H1 (cell line): ENCODE measurements at regions not wholly inside any gene's neighbourhood (a gene's known extent, or its start where the extent isn't known, plus 50 kb on each side); places are given as distances from the start of the nearest gene placed in this dataset.

Source experiments
- CTCF ChIA-PET: fragments of 300-600 bp; sonication (Branson Sonifier 250); formaldehyde crosslinking; loops from one replicate; lab custom pipeline; 2021; ENCODE audit not compliant: partially characterized antibody; lab: Charles Lee
- POLR2A ChIA-PET: fragments of 300-600 bp; sonication (Branson Sonifier 250); formaldehyde crosslinking; loops from one replicate; lab custom pipeline; 2021; ENCODE audit warnings: inconsistent platforms; ENCODE audit not compliant: partially characterized antibody; lab: Charles Lee
- DNase-seq, 2 experiments: peaks; one replicate each; pipeline versions ENCODE4 v3.0.0 to v3.0.0-alpha.2; 2010 to 2022; ENCODE audit warnings: low spot score in 2 of 2, low read depth in 1 of 2, mixed read lengths in 1 of 2
- FAIRE-seq: peaks from 2 replicates; lab custom pipeline; 2011; peaks lifted over from hg19 to GRCh38; lab: Jason Lieb, UNC
- H2AFZ ChIP-seq: 2 replicates; pipeline ENCODE4 v1.8.1; 2012; ENCODE audit warnings: low read length, inconsistent platforms
- H2AK5ac ChIP-seq: 2 replicates; pipeline ENCODE4 v1.6.1; 2013; ENCODE audit warnings: low read depth, low read length
- H2BK120ac ChIP-seq: replicated peaks from 2 replicates; pipeline ENCODE3; 2013; ENCODE audit warnings: low read depth, low read length, inconsistent platforms
- H2BK12ac ChIP-seq: 2 replicates; pipeline ENCODE4 v1.6.1; 2013; ENCODE audit warnings: low read depth, low read length
- H2BK15ac ChIP-seq: 2 replicates; pipeline ENCODE4 v1.6.1; 2013; ENCODE audit warnings: low read length
- H2BK20ac ChIP-seq: 2 replicates; pipeline ENCODE4 v1.6.1; 2013; ENCODE audit warnings: low read length
- H2BK5ac ChIP-seq: 2 replicates; pipeline ENCODE4 v1.6.1; 2013; ENCODE audit warnings: low read depth, low read length
- H3K14ac ChIP-seq: 2 replicates; pipeline ENCODE4 v1.6.1; 2013; ENCODE audit warnings: inconsistent platforms; ENCODE audit not compliant: insufficient read length
- H3K18ac ChIP-seq: 2 replicates; pipeline ENCODE4 v1.6.1; 2013; ENCODE audit warnings: low read length; ENCODE audit errors: extremely low read depth
- H3K23ac ChIP-seq: 2 replicates; pipeline ENCODE4 v1.6.1; 2013; ENCODE audit warnings: inconsistent platforms; ENCODE audit not compliant: insufficient read length
- H3K23me2 ChIP-seq: 2 replicates; pipeline ENCODE4 v1.6.1; 2013; ENCODE audit warnings: low read depth, low read length
- H3K27ac ChIP-seq: 2 replicates; pipeline ENCODE4 v1.6.1; 2011; ENCODE audit warnings: low read depth, low read length, inconsistent platforms
- H3K27me3 ChIP-seq, 4 experiments: replicated peaks in 1 of 4; 1 replicate in 1 of 4; 2 replicates in 3 of 4; pipeline versions ENCODE4 v1.6.1 to v1.8.1; 2011 to 2013; ENCODE audit warnings: low read length in 3 of 4, mild to moderate bottlenecking in 3 of 4, inconsistent platforms in 2 of 4, mixed read lengths in 2 of 4, moderate library complexity in 1 of 4; ENCODE audit not compliant: control insufficient read depth in 3 of 4, insufficient read depth in 3 of 4; ENCODE audit errors: extremely low read depth in 1 of 4
- H3K36me3 ChIP-seq, 4 experiments: 2 replicates each; pipeline versions ENCODE4 v1.6.1 to v1.8.1; 2011 to 2013; ENCODE audit warnings: mild to moderate bottlenecking in 4 of 4, low read length in 3 of 4, moderate library complexity in 2 of 4, control low read depth in 1 of 4, inconsistent platforms in 1 of 4; ENCODE audit not compliant: insufficient read depth in 4 of 4, control insufficient read depth in 2 of 4
- H3K4ac ChIP-seq: replicated peaks from 2 replicates; pipeline ENCODE3; 2013; ENCODE audit warnings: low read length, low read depth, mixed read lengths, inconsistent platforms; ENCODE audit not compliant: insufficient read length
- H3K4me1 ChIP-seq, 4 experiments: replicated peaks in 1 of 4; 1 replicate in 1 of 4; 2 replicates in 3 of 4; pipeline versions ENCODE4 v1.6.1 to v1.8.1; 2011 to 2013; ENCODE audit warnings: low read length in 3 of 4, inconsistent platforms in 2 of 4, mixed read lengths in 1 of 4; ENCODE audit not compliant: insufficient read depth in 4 of 4, control insufficient read depth in 3 of 4
- H3K4me2 ChIP-seq, 2 experiments: 2 replicates each; pipeline versions ENCODE4 v1.6.1 to v1.8.1; 2011 to 2013; ENCODE audit warnings: low read depth in 2 of 2, low read length in 2 of 2, control low read depth in 1 of 2, inconsistent platforms in 1 of 2, mild to moderate bottlenecking in 1 of 2; ENCODE audit not compliant: insufficient read depth in 1 of 2
- H3K4me3 ChIP-seq, 4 experiments: fragments of 200-600, 300-600 bp in 1 of 4; sonication (generic), shearing (Covaris generic), sonication (Bioruptor Twin) in 1 of 4; 2 replicates each; pipeline versions ENCODE4 v1.5.1 to v1.8.1; 2011 to 2016; ENCODE audit warnings: low read length in 4 of 4, low read depth in 3 of 4, control low read depth in 2 of 4, inconsistent platforms in 2 of 4, mild to moderate bottlenecking in 2 of 4, mixed read lengths in 1 of 4, moderate library complexity in 1 of 4; ENCODE audit not compliant: insufficient read depth in 2 of 4; ENCODE audit errors: extremely low read depth in 1 of 4
- H3K56ac ChIP-seq: replicated peaks from 2 replicates; pipeline ENCODE3; 2013; ENCODE audit warnings: low read depth, mild to moderate bottlenecking, mixed read lengths, low read length, inconsistent platforms; ENCODE audit not compliant: insufficient read length
- H3K79me1 ChIP-seq: 2 replicates; pipeline ENCODE4 v1.6.1; 2013; ENCODE audit warnings: low read depth, low read length, control low read depth
- H3K79me2 ChIP-seq, 2 experiments: 2 replicates each; pipeline versions ENCODE4 v1.6.1 to v1.8.1; 2012 to 2013; ENCODE audit warnings: low read length in 2 of 2, mild to moderate bottlenecking in 2 of 2, inconsistent platforms in 1 of 2; ENCODE audit not compliant: insufficient read depth in 2 of 2, control insufficient read depth in 1 of 2
- H3K9ac ChIP-seq, 4 experiments: replicated peaks in 1 of 4; 1 replicate in 1 of 4; 2 replicates in 3 of 4; pipeline versions ENCODE4 v1.6.1 to v1.8.1; 2011 to 2013; ENCODE audit warnings: low read depth in 3 of 4, low read length in 3 of 4, control low read depth in 2 of 4, mild to moderate bottlenecking in 2 of 4, moderate library complexity in 2 of 4, inconsistent platforms in 1 of 4; ENCODE audit errors: extremely low read depth in 1 of 4
- H3K9me3 ChIP-seq, 2 experiments: 2 replicates each; pipeline versions ENCODE4 v1.6.1 to v1.8.1; 2012 to 2013; ENCODE audit warnings: mild to moderate bottlenecking in 2 of 2, moderate library complexity in 2 of 2, control low read depth in 1 of 2, inconsistent platforms in 1 of 2, low read depth in 1 of 2, low read length in 1 of 2, mixed read lengths in 1 of 2; ENCODE audit not compliant: insufficient read depth in 2 of 2
- H4K20me1 ChIP-seq, 2 experiments: replicated peaks in 1 of 2; 2 replicates each; pipeline versions ENCODE3 to v1.8.1; 2011 to 2013; ENCODE audit warnings: inconsistent platforms in 2 of 2, low read length in 2 of 2, mild to moderate bottlenecking in 1 of 2; ENCODE audit not compliant: insufficient read depth in 2 of 2, control insufficient read depth in 1 of 2
- H4K5ac ChIP-seq: 2 replicates; pipeline ENCODE4 v1.6.1; 2013; ENCODE audit warnings: low read length, low read depth, mixed read lengths, inconsistent platforms; ENCODE audit not compliant: insufficient read length
- H4K8ac ChIP-seq: 2 replicates; pipeline ENCODE4 v1.8.0; 2013; ENCODE audit warnings: mild to moderate bottlenecking, moderate library complexity, low read length, inconsistent platforms; ENCODE audit not compliant: insufficient read depth; ENCODE audit errors: extremely low read depth
- H4K91ac ChIP-seq: replicated peaks from 2 replicates; pipeline ENCODE3; 2013; ENCODE audit warnings: low read length, mixed read lengths, inconsistent platforms; ENCODE audit not compliant: insufficient read length
- BACH1 ChIP-seq: IDR thresholded peaks from 2 replicates; pipeline ENCODE4 v1.6.1; 2012; ENCODE audit warnings: low read length, improper control_type of control experiment
- BCL11A ChIP-seq, 2 experiments: IDR thresholded peaks; one replicate each; pipeline ENCODE4 v1.6.1; 2011; ENCODE audit warnings: low read depth in 2 of 2, low read length in 2 of 2, mild to moderate bottlenecking in 2 of 2
- BRCA1 ChIP-seq: IDR thresholded peaks from 2 replicates; pipeline ENCODE4 v1.6.1; 2012; ENCODE audit warnings: low read depth, low read length, improper control_type of control experiment
- CREB1 ChIP-seq: IDR thresholded peaks from 2 replicates; pipeline ENCODE4 v1.6.1; 2012; ENCODE audit warnings: inconsistent platforms
- CTBP2 ChIP-seq: IDR thresholded peaks from 2 replicates; pipeline ENCODE4 v1.7.0; 2011; ENCODE audit warnings: borderline replicate concordance, mild to moderate bottlenecking, moderate library complexity, mixed read lengths, low read length; ENCODE audit not compliant: insufficient read depth, insufficient read length
- GABPA ChIP-seq: IDR thresholded peaks from 2 replicates; pipeline ENCODE4 v1.6.1; 2011; ENCODE audit warnings: mild to moderate bottlenecking, low read length, moderate library complexity, borderline replicate concordance; ENCODE audit not compliant: insufficient read depth
- JUND ChIP-seq: IDR thresholded peaks from 2 replicates; pipeline ENCODE4 v1.6.1; 2011; ENCODE audit warnings: mild to moderate bottlenecking, improper control_type of control experiment, low read length
- ZNF274 ChIP-seq: IDR thresholded peaks from 2 replicates; pipeline ENCODE4 v1.7.0; 2012; ENCODE audit warnings: low read length, borderline replicate concordance; ENCODE audit errors: extremely low read depth
- WGBS, 2 experiments: shearing (Covaris generic) in 1 of 2; methylation state at CpG; one replicate each; pipeline versions ENCODE4 v1.1.6 to v1.1.7; 2013 to 2015; ENCODE audit warnings: low lambda C conversion rate in 2 of 2, mixed read lengths in 2 of 2, inconsistent platforms in 1 of 2, low coverage in 1 of 2, missing lambda C conversion rate in 1 of 2; ENCODE audit not compliant: insufficient replicate concordance in 2 of 2, insufficient coverage in 1 of 2, insufficient read length in 1 of 2; ENCODE audit errors: extremely low coverage in 1 of 2, missing lambda C conversion rate in 1 of 2; 5-methylcytosine and 5-hydroxymethylcytosine counted together
- TF ChIP-seq, protein P1 (sequence below): IDR thresholded peaks from 2 replicates; pipeline ENCODE4 v1.6.1; 2011; ENCODE audit warnings: low read length, improper control_type of control experiment
- TF ChIP-seq, protein P2 (sequence below): IDR thresholded peaks from 2 replicates; pipeline ENCODE4 v1.6.1; 2012; ENCODE audit warnings: inconsistent platforms

DNA sequence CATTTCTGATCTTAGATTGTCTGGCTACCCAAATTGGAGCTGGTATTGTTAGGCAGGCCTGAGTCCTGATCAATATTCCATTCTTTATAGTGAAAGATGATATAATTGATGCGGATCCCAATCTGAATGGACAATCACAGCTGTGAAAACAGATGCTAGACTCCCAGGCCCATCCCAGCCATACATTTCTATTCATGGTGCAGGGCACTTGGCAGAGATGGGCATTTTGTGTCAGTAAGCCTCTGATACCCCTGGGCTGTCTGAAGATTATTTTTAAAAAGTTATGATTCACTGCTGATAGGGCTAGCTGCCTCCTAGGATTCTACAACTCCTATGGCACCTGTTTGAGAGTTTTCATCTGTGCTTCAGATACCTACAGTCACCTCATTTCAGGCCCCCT is 61.2 kb upstream of the TSPAN7 start:
- Histone ChIP-seq H4K20me1 (no peaks in the 10 kb centered on the region), H2BK12ac (no peak overlapping the region), H3K4me3 (no peak overlapping the region), H4K8ac (no peak overlapping the region), H2BK120ac (no peak overlapping the region), H2AFZ (no peak overlapping the region), H3K79me1 (no peaks in the 10 kb centered on the region), H3K4ac (no peak overlapping the region), H3K9me3 (no peaks in the 10 kb centered on the region), H3K18ac (no peak overlapping the region), H3K4me1 (no peaks in the 10 kb centered on the region), H3K56ac (no peak overlapping the region), H2AK5ac (no peak overlapping the region), H3K9ac (no peak overlapping the region), H2BK5ac (no peak overlapping the region), H3K14ac (no peak overlapping the region), H3K23me2 (no peaks in the 10 kb centered on the region), H3K27me3 (no peaks in the 10 kb centered on the region), H2BK20ac (no peak overlapping the region), H3K23ac (no peak overlapping the region), H3K27ac (no peak overlapping the region), H3K36me3 (no peaks in the 10 kb centered on the region), H2BK15ac (no peak overlapping the region), H3K4me2 (no peak overlapping the region), H4K5ac (no peak overlapping the region), H3K79me2 (no peaks in the 10 kb centered on the region), H4K91ac (no peak overlapping the region)
- no peak for FAIRE-seq
- 83% methylated on average over 1 of the region's 1 CpG; no CpG with 5 or more reads in 1 of the 2 experiments for WGBS, 2 experiments
- ChIA-PET CTCF (no interaction called here), POLR2A (no interaction called here)
- DNase-seq: no peak
- TF ChIP-seq, protein P1, sequence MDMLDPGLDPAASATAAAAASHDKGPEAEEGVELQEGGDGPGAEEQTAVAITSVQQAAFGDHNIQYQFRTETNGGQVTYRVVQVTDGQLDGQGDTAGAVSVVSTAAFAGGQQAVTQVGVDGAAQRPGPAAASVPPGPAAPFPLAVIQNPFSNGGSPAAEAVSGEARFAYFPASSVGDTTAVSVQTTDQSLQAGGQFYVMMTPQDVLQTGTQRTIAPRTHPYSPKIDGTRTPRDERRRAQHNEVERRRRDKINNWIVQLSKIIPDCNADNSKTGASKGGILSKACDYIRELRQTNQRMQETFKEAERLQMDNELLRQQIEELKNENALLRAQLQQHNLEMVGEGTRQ: no peak
- TF ChIP-seq, protein P2, sequence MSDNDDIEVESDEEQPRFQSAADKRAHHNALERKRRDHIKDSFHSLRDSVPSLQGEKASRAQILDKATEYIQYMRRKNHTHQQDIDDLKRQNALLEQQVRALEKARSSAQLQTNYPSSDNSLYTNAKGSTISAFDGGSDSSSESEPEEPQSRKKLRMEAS: no peak
- TF ChIP-seq GABPA (no peak), BCL11A (IDR thresholded peaks at IDR 0.05; ENCODE audit: low read depth in 2 of 2, low read length in 2 of 2) (no peak), CREB1 (no peak), BACH1 (no peak), BRCA1 (no peak), ZNF274 (no peak), CTBP2 (no peak), JUND (no peak)
